ENCODE measurements at regions not wholly inside any gene's neighbourhood (a gene's known extent, or its start where the extent isn't known, plus 50 kb on each side); places are given as distances from the start of the nearest gene placed in this dataset.

- no peak for TF ChIP-seq CTCF (IDR thresholded peaks at IDR 0.05)
- no peak for TF ChIP-seq POLR2A (IDR thresholded peaks at IDR 0.05)
Measured at GRCh38 chr5:74401946-74402320, 238.6 kb downstream of the ENC1 start.

Data from uterus (tissue), 2 donors.